NB4 (cell line): ENCODE measurements at regions not wholly inside any gene's neighbourhood (a gene's known extent, or its start where the extent isn't known, plus 50 kb on each side); places are given as distances from the start of the nearest gene placed in this dataset.

Source experiments
- DNase-seq: peaks from one replicate; pipeline ENCODE4 v3.0.0; 2010; ENCODE audit warnings: low read depth
- H3K4me3 ChIP-seq: one replicate; pipeline ENCODE4 v1.5.1; 2011; ENCODE audit warnings: mild to moderate bottlenecking, low read depth, low read length, moderate library complexity
- CTCF ChIP-seq: IDR thresholded peaks from one replicate; pipeline ENCODE4 v1.5.1; 2012; ENCODE audit warnings: low read depth, low read length
- MYC ChIP-seq: IDR thresholded peaks from 2 replicates; pipeline ENCODE4 v1.6.1; 2011; ENCODE audit warnings: low read depth, low read length
- POLR2A ChIP-seq: IDR thresholded peaks from 2 replicates; pipeline ENCODE4 v1.6.1; 2011; ENCODE audit warnings: mild to moderate bottlenecking; ENCODE audit not compliant: insufficient read length; ENCODE audit errors: extremely low read depth
- TF ChIP-seq, protein P1 (sequence below): IDR thresholded peaks from 2 replicates; pipeline ENCODE4 v1.6.1; 2011; ENCODE audit warnings: low read depth, low read length

DNA sequence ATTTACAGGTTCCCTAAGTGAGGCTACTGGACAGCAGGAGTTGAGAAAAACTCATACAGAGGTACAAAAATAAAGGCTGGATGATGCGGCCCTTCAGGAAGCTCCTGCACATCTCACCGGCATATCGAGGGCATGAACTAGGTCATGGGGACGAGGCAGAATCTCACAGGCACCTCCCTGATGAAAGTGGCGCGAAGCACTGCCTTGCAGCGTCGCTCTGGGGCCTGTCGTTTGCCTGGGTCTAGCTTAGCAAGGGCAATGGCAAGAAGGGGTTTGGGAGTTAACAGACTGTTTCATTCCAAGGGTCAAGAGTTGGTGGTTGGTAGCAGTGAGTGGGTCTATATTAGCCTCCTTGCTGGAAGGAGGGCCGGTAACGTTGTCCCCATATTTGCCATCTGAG is 103.5 kb upstream of the IRF2BP2 start:
- no peak for DNase-seq
- no peak overlapping the region for H3K4me3 ChIP-seq
- TF ChIP-seq POLR2A (no peak), MYC (no peak), CTCF (no peak)
- TF ChIP-seq, protein P1, sequence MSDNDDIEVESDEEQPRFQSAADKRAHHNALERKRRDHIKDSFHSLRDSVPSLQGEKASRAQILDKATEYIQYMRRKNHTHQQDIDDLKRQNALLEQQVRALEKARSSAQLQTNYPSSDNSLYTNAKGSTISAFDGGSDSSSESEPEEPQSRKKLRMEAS, result no peak

GRCh38 chr1:234712891-234713305 is 102.9 kb upstream of the IRF2BP2 start:
- TF ChIP-seq, protein P1, result no peak
- TF ChIP-seq MYC (no peak), CTCF (no peak), POLR2A (no peak)
- no peak for DNase-seq
- H3K4me3 ChIP-seq, result no peak overlapping the region

GRCh38 chr1:234710936-234711724 is 101.2 kb upstream of the IRF2BP2 start:
- no peak for DNase-seq
- no peak overlapping the region for H3K4me3 ChIP-seq
- TF ChIP-seq MYC (no peak), CTCF (no peak), POLR2A (no peak)
- TF ChIP-seq, protein P1, result no peak

DNA sequence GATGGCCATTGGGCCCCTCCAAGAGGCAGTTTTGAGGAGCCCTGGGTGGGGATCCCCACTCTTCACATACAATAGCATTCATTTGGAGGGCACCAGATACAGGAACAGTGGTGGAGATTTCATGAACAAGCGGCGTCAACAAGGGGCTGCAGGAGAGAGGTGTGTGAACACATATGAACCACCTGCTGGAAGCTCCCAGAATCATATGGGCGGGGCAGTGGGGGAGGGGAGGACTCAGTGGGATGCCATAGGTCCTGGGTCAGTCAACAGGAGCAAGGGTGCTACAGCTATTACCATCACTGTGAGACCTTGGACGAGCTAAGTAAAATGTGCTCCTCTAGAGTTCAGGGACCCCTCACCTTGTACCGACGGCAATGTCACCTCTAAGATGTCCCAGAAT is 100.4 kb upstream of the IRF2BP2 start:
- TF ChIP-seq, protein P1, result no peak
- no peak for TF ChIP-seq MYC
- TF ChIP-seq POLR2A, result no peak
- TF ChIP-seq CTCF, result no peak
- no peak for DNase-seq
- no peak overlapping the region for H3K4me3 ChIP-seq

DNA sequence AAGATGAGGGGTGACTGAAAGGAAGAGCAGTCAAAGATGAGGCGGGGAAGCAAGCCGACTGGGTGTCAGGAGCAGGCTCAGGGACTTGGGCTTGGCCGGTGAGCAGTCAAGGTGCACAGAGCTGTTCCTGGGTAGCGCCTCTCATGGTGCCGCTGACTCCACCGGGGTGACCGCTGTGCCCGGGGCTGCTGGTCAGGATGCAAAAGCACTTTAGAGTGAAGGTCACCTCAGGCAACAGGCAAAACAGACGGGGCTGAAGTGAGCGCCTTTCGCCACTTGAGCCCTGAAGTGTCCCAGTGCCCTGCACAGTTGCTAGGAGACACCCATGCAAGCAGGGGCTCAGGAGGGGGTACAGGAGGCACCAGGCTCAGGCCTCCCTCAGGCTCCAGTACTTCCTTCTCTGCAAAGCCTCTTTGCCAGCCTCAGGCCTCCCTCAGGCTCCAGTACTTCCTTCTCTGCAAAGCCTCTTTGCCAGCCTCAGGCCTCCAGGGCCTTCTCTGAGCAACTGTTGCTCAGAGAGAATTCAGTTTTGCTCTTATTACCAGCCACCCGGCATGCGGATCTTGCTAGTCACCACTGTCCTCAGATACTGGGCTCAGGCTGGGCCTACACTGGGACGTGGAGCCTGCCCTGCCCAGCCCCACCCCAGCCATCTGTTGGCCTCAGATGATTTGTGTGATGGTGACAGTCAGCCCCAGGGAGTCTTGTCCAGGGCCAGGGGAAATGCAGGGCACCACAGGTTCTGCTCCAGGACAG is 99.7 kb upstream of the IRF2BP2 start:
- DNase-seq, result peak; percentile 87
- TF ChIP-seq, protein P1, result no peak
- TF ChIP-seq MYC (no peak), CTCF (no peak), POLR2A (no peak)
- no peak overlapping the region for H3K4me3 ChIP-seq
